GM19467 (cell line): ENCODE measurements at regions not wholly inside any gene's neighbourhood (a gene's known extent, or its start where the extent isn't known, plus 50 kb on each side); places are given as distances from the start of the nearest gene placed in this dataset.

ENCODE experiments used
- ATAC-seq: cut with Tn5 transposase; IDR thresholded peaks from one replicate; pipeline ENCODE4 v1.9.1; 2021; ENCODE audit warnings: mild to moderate bottlenecking, moderate library complexity; ENCODE audit not compliant: unreplicated experiment

DNA sequence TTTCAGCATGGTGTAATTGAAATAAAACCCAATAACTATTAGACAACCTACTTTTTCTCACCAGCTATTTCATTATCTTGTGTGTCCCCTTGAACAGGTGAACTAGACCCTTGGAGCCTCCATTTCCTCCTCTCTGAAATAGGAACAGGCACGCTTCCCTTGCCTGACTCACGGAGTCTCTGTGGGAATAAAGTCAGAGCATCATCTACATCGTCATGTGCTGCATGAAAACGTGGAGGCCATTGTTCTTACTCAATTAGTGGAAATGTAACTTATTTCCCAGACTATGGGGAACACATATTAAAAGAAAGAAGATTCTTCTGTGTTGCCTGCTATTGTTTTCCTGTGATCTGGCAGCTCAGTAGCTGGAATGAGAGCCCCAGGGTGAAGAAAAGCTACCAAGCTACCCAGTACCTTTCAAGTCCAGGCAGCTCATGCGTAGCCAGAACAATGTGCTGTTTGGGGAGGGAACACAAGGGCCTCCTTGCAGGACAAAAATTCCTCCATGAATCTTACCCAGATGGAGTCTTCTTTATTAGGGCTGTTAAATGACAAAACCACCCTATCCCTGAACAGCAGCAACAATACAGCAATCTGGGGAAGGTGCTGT lies 59.8 kb downstream of the SOX11 start:
- no peak for ATAC-seq

- no peak for ATAC-seq
These were observed 64.1 kb downstream of the SOX11 start for GRCh38 chr2:5756272-5756671.

- ATAC-seq, result no peak
These were observed 66.2 kb downstream of the SOX11 start for GRCh38 chr2:5758346-5758745.

DNA sequence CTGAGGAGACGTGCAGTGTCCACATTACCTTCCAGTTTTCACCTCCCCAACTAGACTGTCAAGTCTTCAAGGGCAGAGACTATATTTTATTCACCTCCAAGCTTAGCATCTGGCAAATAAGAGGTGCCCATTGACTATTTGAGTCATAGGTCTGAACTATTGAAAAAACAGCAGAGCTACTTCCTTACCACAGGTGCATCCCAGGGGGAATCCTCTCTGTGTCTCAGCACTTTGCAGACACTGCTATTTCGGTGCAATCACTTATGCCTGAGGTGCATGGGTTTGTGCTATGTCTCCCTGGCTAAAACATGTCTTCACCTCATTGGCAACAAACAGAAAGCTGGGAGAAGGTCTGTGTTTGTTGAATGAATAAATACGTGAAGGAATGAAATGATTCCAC lies 67.8 kb downstream of the SOX11 start:
- no peak for ATAC-seq

GRCh38 chr2:5763531-5763930 lies 71.3 kb downstream of the SOX11 start:
- no peak for ATAC-seq

DNA sequence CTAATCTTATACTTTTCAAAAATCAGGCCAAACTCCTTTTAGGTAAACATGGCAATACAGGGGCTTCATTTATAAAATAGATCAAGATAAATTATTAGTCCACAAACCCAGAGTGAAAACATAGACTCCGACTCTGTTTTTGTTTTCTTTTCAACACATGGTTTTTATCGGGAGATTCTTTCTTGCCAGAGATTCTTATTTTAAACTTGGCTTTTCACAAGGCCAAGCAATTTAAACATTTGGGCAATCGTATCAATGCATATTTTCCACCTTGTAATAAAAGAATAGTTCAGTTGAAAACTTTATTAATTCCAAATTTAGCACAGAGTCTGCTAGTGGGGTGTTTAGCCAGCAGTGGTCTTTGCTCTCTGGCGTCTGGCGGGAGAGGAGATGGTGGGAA lies 71.9 kb downstream of the SOX11 start:
- no peak for ATAC-seq

DNA sequence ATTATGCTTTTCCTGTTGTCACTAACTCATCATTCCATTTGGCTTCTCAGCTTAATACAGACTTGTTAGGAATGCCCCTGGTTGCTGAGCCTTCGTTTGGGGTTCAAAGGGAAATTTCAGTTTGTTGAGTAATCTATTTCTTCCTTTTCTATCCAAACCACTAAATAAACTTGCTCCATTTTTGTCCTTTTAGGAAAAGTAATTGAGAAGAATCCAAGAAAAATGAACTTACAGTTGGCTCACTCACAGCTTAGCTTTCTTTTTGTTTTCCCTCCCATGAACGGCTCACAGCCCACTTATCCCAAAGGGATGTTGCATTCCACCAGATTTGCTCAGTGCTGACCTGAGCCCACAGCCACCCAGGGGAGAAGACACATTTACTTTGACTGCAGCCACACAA lies 73.9 kb downstream of the SOX11 start:
- no peak for ATAC-seq

- no peak for ATAC-seq
These were observed 74.4 kb downstream of the SOX11 start for GRCh38 chr2:5766561-5766960.

- no peak for ATAC-seq
These were observed 84.9 kb downstream of the SOX11 start for GRCh38 chr2:5777131-5777535.

DNA sequence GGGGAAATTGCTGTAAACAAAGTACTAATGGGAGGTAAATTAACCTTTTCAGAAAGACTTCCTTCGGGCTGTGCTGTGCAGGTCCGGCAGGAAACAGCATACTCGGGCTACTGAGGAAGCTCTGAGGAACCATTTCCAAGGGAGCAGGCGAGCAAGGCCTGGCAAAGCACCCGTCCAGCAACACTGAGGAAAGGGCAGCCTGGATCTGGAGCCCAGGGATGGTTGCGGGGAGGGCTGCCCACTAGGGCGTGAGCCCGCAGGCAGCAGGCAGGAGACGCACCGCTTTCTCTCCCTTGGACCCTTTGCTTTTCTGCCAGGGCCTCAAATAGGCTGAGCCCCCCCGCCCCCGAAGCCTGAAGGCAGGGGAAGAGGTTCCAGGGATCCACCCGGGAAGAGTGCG lies 89.5 kb downstream of the SOX11 start:
- no peak for ATAC-seq

DNA sequence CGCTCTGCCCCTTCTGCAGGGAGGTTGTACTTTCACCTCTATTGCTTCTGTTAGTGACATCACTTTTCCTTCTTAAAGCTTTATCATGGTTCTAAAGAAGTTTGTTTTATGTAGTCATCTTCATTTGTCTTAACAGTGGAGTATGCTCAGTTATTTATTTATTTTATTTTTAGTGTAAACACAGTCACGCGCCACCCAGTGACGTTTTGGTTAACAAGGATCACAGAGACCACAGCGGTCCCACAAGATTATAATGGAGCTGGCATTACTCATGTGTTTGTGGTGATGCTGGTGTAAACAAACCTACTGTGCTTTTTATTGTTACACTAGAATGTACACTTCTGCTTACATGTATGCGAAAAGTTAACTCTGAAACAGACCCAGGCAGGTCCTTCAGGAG lies 89.9 kb downstream of the SOX11 start:
- ATAC-seq, result no peak

GRCh38 chr2:5788447-5788846 lies 96.3 kb downstream of the SOX11 start:
- ATAC-seq, result no peak

GRCh38 chr2:5791371-5791770 lies 99.2 kb downstream of the SOX11 start:
- no peak for ATAC-seq

DNA sequence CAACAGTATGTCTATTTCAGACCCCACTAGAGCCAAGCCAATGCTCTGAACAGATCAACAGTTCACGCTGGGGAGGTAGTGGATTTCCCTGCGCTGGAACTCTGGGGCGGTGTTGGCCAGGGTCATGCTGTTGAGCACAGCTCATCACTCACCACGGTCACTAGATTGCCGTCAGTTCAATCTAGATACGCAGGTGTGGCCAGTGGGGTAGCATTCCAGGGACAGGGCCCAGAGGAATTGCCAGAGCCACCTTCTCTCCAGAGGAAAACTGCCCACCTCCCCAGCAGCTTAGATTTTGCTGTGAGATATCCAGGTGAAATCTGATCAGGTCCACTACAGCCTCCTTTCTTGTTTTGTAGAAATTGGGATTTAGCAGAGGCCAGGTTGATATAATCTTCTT lies 101.8 kb downstream of the SOX11 start:
- ATAC-seq, result no peak

- ATAC-seq, result no peak
These were observed 105.9 kb downstream of the SOX11 start for GRCh38 chr2:5798084-5798483.

GRCh38 chr2:5799348-5799747 lies 107.2 kb downstream of the SOX11 start:
- ATAC-seq, result no peak

- no peak for ATAC-seq
These were observed 111.4 kb downstream of the SOX11 start for GRCh38 chr2:5803547-5803946.

DNA sequence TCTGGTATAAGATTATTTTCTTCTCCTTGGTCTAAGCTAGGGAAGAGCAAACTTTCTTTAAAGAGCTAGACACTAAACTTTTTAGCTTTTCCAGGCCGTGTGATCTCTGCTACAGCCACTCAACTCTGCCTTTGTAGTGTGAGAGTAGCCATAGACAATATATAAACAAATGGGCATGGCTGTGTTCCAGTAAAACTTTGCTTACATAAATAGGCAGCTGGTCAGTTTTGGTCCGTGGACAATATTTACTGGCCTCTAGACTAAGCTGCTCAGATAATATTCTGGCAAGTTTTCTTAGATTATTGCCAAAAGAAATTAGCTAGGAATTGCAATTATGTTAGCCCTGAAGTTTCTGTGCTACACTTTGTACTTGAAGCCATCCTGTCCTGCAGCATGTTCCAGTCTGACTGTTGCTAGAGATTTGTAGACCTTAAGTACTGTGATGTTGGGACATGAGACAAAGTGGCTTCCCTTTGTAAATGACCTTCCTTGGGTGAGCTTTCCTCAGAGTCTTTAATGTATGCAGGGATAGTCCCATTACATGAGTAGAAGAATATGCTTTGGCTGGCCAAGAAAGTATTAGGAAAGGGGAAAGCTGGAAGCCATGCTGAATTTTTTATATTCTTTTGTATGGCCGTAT lies 126.9 kb downstream of the SOX11 start:
- ATAC-seq, result no peak

DNA sequence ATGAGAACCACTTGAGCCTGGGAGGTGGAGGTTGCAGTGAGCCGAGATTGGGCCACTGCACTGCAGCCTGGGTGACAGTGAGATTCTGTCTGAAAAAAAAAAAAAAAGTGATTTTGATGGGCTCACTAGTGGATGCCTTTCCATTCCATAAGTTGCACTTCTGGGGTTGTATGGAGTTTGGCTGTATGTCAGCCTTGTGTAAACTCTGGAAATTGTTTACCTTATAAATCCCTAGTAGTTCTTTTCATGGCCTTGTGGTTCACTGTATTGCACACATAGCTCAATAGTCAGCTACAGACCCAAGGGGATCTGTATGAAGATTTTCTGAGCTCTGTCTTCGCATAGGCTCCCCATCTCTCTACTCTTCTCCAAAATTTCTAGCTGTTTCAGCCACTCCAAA lies 131.9 kb downstream of the SOX11 start:
- no peak for ATAC-seq

DNA sequence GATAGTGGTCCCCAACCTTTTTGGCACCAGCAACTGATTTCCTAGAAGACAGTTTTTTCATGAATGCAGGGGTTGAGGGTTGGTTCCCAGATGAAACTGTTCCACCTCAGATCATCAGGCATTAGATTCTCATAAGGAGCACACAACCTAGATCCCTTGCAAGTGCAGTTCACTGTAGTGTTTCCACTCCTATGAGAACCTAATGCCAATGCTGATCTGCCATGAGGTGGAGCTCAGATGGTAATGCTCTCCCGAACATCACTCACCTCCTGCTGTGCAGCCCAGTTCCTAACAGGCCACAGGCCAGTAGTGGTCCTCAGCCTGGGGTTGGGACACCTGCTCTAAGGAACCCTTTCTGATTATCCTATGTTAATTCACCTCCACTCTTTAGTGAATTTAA lies 133.5 kb downstream of the SOX11 start:
- ATAC-seq, result no peak

DNA sequence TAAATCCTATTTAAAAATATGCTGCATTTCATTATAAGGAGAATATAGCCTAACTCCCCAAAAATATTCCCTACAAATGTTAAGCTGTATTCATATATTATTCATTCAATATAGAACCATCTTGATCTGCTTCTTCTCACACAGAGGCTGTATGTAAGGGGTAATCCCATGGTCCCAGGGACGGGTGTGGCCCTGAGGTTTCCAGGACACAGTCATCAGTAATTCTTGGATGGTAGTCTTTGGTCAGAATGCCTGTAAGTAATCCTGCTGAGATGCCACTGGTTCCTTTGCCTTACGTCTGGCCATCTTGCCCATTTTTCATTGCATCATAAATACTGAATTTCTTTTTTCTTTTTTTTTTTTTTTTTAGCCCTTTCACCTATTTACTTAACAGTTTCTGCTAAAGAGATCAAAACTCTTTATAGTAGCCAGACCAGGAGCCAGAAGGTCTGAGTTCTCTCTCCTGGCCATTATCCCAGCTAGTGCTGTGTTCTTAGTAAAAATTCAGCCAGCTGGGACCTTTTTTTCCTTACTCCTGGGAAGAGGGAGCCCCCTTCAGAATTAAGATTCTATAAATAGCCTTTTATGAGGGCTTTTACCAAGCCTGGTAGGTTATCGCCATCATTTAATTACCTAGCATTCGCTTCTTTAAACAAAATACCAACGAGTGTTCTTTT lies 134.9 kb downstream of the SOX11 start:
- no peak for ATAC-seq

GRCh38 chr2:5834501-5834900 lies 142.3 kb downstream of the SOX11 start:
- no peak for ATAC-seq

DNA sequence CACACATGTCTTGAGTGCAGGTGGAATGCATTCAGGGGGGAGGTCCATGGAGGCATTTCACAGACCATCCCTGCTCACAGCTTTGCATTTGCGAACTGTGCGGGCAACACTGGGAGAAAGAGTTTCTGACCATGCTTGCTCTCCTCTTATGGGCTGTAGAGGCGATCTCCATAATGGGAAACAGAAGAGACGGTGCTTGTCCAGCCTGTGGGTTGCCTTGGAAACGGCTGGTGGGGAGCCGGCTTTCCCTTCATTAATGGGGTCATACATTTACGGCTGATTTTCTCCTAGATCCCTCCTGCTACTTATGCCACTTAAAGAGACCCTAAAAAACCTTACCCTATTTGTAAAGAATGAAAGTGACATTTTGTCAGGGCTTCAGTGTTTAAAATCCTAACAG lies 147.4 kb downstream of the SOX11 start:
- ATAC-seq, result no peak
